GM13977 (cell line): ENCODE measurements at regions not wholly inside any gene's neighbourhood (a gene's known extent, or its start where the extent isn't known, plus 50 kb on each side); places are given as distances from the start of the nearest gene placed in this dataset.

Experiments
- DNase-seq: peaks from one replicate; pipeline ENCODE4 v3.0.0; 2012; ENCODE audit warnings: low spot score
- in situ Hi-C: fragments of 300-500 bp; cut with MboI; formaldehyde crosslinking; loops from one replicate; pipeline ENCODE4 v1.12.0; 2022; ENCODE audit warnings: low sequenced_read_pairs, low pct_unique_long_range_greater_than_20kb, mixed read lengths, inconsistent platforms; ENCODE audit not compliant: unreplicated experiment
- TF ChIP-seq, protein P1 (sequence below): IDR thresholded peaks from 2 replicates; pipeline ENCODE4 v1.5.1; 2012; ENCODE audit warnings: mild to moderate bottlenecking, control low read depth; ENCODE audit not compliant: insufficient read depth; ENCODE audit errors: extremely low read depth, missing control alignments

DNA sequence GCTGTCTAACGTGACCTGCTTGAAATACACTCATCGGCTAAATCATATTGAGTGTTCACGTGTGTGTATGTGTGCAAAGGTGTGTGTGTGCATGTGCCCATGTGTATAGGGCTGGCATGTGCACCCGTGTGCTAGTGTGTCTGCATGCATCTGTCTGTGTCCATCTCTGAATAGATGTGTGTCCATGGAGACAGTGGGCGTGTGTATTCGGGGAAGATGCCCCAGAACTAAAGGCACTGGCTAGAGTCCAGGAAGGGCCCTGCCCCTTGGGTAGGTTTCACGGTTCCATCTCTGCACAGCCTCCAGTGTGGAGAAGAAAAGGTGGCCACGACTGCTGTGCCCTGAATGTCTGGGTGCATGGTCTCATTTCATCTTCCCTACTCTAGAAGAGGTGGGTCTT lies 220.3 kb downstream of the MN1 start:
- DNase-seq: no peak
- in situ Hi-C loops: no loop called here
- TF ChIP-seq, protein P1, sequence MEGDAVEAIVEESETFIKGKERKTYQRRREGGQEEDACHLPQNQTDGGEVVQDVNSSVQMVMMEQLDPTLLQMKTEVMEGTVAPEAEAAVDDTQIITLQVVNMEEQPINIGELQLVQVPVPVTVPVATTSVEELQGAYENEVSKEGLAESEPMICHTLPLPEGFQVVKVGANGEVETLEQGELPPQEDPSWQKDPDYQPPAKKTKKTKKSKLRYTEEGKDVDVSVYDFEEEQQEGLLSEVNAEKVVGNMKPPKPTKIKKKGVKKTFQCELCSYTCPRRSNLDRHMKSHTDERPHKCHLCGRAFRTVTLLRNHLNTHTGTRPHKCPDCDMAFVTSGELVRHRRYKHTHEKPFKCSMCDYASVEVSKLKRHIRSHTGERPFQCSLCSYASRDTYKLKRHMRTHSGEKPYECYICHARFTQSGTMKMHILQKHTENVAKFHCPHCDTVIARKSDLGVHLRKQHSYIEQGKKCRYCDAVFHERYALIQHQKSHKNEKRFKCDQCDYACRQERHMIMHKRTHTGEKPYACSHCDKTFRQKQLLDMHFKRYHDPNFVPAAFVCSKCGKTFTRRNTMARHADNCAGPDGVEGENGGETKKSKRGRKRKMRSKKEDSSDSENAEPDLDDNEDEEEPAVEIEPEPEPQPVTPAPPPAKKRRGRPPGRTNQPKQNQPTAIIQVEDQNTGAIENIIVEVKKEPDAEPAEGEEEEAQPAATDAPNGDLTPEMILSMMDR: no peak

DNA sequence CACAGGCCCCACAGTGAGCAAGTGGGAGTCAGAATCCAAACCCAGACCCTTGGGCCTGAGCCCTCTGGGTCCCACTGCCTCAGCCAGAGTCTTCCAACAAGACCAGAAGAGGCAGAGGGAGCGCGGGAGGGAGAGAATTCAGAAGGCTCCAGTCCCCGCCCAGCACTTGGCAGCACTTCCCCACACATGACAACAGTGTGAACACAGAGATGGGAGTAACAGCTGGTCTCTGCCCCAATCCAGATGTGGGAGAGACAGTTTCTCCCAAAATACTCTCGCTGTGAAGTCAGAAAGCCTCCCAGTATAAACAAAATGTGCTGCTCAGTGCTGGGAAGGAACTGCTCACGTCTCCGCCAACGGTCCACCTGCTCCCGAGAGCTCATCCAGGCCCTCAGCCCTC lies 219.9 kb downstream of the MN1 start:
- in situ Hi-C loops: no loop called here
- TF ChIP-seq, protein P1: no peak
- no peak for DNase-seq

DNA sequence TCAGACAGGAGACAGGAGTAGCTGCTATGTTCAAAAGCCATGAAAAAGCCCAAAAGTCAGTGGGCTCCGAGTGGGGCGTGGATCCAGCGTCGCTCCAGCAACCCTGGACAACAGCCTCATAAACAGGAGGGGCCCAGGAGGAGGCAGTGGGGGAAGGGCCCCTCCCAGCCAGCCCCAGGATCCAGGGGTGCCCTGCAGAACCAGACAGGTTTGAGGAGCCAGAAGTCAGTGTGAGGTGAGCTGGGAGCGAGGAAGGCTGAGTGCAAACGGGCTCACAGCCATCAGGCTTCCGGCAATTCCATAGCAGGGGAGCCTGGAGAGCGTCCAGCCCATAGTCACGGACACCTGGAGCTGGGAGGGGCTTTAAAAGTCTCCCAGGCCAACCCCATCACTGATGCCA lies 217.7 kb downstream of the MN1 start:
- DNase-seq: no peak
- in situ Hi-C loops: no loop called here
- TF ChIP-seq, protein P1: no peak

DNA sequence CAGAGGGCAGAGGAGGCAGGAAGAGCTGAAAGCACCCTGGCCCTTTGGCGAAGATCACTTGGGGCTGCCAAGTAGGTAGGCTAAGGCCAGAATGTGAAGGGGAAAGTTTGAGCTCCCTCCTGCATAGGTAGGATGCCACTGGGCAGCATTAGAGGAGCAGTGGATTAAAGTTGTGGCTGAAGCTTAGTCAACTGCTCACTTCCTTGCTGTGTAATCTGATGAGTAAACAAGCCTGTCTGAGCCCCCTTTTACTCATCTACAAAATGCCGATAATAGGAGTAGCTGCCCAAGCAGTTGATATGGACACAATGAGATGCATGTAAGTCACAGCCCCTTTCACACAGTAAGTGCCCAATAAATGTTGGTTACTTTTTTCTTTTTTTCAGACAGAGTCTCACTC lies 216.4 kb downstream of the MN1 start:
- in situ Hi-C loops: no loop called here
- DNase-seq: no peak
- TF ChIP-seq, protein P1: no peak

GRCh38 chr22:27588268-27588667 lies 213.3 kb downstream of the MN1 start:
- in situ Hi-C loops: no loop called here

GRCh38 chr22:27588915-27589314 lies 212.6 kb downstream of the MN1 start:
- TF ChIP-seq, protein P1: no peak
- DNase-seq: no peak
- in situ Hi-C loops: no loop called here

More at GRCh38 chr22:27588268-27588667, 213.3 kb downstream of the MN1 start:
- DNase-seq: no peak
- TF ChIP-seq, protein P1: no peak

DNA sequence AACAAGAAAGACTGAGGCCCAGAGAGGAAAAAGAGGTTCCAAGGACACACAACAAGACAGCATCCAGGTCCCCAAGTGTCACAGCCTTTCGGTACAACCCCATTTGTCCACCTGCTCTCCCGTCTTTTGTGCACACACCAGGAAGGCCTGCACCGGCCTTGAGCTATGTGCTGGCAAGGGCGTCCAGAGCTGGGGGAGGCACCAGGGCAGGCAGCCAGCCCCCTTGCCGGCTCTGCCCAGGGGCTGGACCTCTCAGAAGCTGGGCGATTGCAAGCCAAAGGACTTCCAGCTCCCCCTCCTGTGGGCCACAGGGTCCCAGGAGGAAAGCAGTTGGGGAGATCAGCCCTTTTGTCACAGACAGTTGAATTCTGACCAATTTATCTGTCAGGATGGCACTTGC lies 210.5 kb downstream of the MN1 start:
- no peak for DNase-seq
- TF ChIP-seq, protein P1: no peak
- in situ Hi-C loops: no loop called here
